NB4 (cell line): ENCODE measurements at regions not wholly inside any gene's neighbourhood (a gene's known extent, or its start where the extent isn't known, plus 50 kb on each side); places are given as distances from the start of the nearest gene placed in this dataset.

Experiments used
- CTCF ChIP-seq: IDR thresholded peaks from one replicate; pipeline ENCODE4 v1.5.1; 2012; ENCODE audit warnings: low read depth, low read length
- POLR2A ChIP-seq: IDR thresholded peaks from 2 replicates; pipeline ENCODE4 v1.6.1; 2011; ENCODE audit warnings: mild to moderate bottlenecking; ENCODE audit not compliant: insufficient read length; ENCODE audit errors: extremely low read depth

- TF ChIP-seq CTCF: no peak
- TF ChIP-seq POLR2A: no peak
Measured at GRCh38 chr14:54310851-54311228, 86.0 kb upstream of the CDKN3 start.
